Skeletal muscle tissue (tissue), 3 donors: ENCODE measurements at regions not wholly inside any gene's neighbourhood (a gene's known extent, or its start where the extent isn't known, plus 50 kb on each side); places are given as distances from the start of the nearest gene placed in this dataset.

Experiments
- H3K27ac ChIP-seq: one replicate; pipeline ENCODE4 v1.7.0; 2013; ENCODE audit warnings: mild to moderate bottlenecking, low read depth, low read length, inconsistent platforms
- H3K27me3 ChIP-seq, 3 donors: one replicate each; pipeline ENCODE4 v1.7.0; 2013; ENCODE audit warnings: low read length in 3 of 3; ENCODE audit not compliant: control insufficient read depth in 3 of 3, insufficient read depth in 3 of 3
- H3K36me3 ChIP-seq, 3 donors: one replicate each; pipeline ENCODE4 v1.7.0; 2013; ENCODE audit warnings: low read length in 3 of 3; ENCODE audit not compliant: control insufficient read depth in 3 of 3, insufficient read depth in 3 of 3
- H3K4me1 ChIP-seq, 3 donors: one replicate each; pipeline ENCODE4 v1.7.0; 2013; ENCODE audit warnings: low read length in 3 of 3, mild to moderate bottlenecking in 3 of 3; ENCODE audit not compliant: control insufficient read depth in 3 of 3, insufficient read depth in 3 of 3
- H3K4me3 ChIP-seq, 3 donors: one replicate each; pipeline ENCODE4 v1.7.0; 2013; ENCODE audit warnings: low read length in 3 of 3
- H3K9ac ChIP-seq, 3 donors: one replicate each; pipeline ENCODE4 v1.7.0; 2013; ENCODE audit warnings: low read length in 3 of 3, mild to moderate bottlenecking in 3 of 3, moderate library complexity in 2 of 3, low read depth in 1 of 3
- H3K9me3 ChIP-seq, 3 donors: one replicate each; pipeline ENCODE4 v1.7.0; 2013; ENCODE audit warnings: low read length in 3 of 3; ENCODE audit not compliant: control insufficient read depth in 3 of 3
- donor health status: Osteomylitis.

DNA sequence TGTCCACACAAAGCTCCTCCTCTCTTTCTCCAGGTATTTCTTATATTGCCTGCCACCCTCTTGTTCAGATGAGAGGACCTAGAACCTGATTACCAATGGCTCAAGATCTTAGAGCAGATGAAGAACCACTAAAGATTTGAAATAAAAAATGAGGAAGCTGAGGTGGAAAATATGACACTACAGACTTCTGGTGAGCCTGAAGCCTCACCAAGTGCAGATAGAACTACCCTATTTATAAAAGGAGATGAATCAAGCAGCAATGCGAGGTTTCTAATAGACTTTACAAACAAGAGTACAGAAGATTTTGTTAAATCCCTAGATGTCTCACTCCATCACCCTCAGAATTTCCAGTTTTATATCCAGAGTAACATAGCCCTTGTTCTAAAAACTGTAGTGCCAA is 345.8 kb downstream of the TBC1D4 start:
- H3K4me3 ChIP-seq: no peak overlapping the region
- no peak overlapping the region for H3K27ac ChIP-seq
- no peaks in the 10 kb centered on the region for H3K4me1 ChIP-seq
- H3K9ac ChIP-seq: no peak overlapping the region
- H3K36me3 ChIP-seq: no peaks in the 10 kb centered on the region
- no peaks in the 10 kb centered on the region for H3K27me3 ChIP-seq
- peaks cover 0 to 4% (median 3%) of the 10 kb centered on the region in 3 donors for H3K9me3 ChIP-seq

- Histone ChIP-seq H3K36me3 (no peaks in the 10 kb centered on the region), H3K4me1 (no peaks in the 10 kb centered on the region), H3K4me3 (no peak overlapping the region), H3K9ac (no peak overlapping the region), H3K27me3 (no peaks in the 10 kb centered on the region), H3K27ac (no peak overlapping the region), H3K9me3 (peaks cover 0 to 4% (median 3%) of the 10 kb centered on the region in 3 donors)
Measured at GRCh38 chr13:75135325-75135825, 346.6 kb downstream of the TBC1D4 start.

DNA sequence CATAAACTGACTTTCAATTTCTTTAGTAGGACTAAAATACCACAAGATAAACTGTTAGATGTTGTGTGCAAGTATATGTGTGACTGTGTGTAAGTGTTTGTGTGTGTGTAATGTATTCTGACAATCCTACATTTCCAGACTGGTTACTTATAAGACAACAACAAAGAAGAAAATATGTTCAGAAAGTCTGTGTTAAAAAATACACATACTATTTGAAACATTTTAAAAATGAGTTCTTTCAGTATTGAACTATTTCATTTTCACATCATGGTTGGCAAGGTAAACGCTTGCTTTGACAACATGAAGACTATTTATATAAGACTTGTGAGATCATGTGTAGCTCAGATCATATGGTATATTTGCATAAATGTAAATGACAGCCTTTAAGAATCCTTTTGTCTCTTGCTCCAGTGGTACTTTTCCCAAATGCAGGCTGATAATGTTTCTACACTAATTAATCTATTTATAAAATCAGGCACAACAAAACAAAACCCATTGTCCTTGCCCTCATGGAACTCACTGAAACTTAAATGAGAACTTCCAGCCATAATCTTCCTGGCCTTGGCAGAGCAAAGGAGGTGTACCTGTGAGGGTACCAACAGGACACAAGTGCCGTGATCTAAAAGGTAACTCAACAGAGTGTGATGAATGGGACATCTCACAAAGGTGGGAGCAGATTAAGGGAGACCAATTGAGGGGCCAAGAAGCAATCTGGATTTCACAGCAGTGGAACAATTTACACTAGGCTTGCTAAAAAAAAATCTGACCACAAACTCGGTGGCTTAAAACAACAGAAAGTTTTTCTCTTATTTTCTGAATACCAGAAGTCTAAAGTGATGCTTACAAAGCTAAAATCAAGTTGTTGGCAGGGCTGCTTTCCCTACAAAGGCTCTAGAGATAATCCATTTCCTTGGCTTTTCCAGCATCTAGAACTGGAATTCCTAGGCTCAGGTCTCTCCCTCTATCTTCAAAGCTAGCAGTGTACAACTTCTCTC is 349.0 kb downstream of the TBC1D4 start:
- no peak overlapping the region for H3K27ac ChIP-seq
- H3K9me3 ChIP-seq: no peaks in the 10 kb centered on the region
- H3K9ac ChIP-seq: no peak overlapping the region
- no peak overlapping the region for H3K4me3 ChIP-seq
- no peaks in the 10 kb centered on the region for H3K4me1 ChIP-seq
- H3K27me3 ChIP-seq: no peaks in the 10 kb centered on the region
- H3K36me3 ChIP-seq: no peaks in the 10 kb centered on the region

DNA sequence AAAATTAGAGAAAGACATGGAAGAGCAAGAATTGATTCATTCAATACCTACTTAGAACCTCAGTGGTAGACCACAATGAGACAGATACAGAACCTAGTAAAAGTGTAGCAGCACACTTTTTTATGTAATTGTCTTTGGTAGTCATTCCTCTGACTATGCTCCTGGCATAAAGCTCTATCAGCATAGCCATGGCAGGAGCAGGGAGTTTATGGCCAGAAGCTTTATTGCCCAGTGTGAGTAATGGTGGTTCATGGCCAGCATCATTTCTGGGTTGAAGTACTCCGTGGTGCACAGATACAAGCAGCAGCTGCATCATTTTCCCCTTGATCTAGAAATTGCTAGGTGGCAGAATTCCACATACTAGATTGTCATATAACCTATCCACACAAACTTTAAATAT is 352.6 kb downstream of the TBC1D4 start:
- Histone ChIP-seq H3K36me3 (no peaks in the 10 kb centered on the region), H3K9ac (no peak overlapping the region), H3K27ac (no peak overlapping the region), H3K4me3 (no peak overlapping the region), H3K4me1 (no peaks in the 10 kb centered on the region), H3K9me3 (no peaks in the 10 kb centered on the region), H3K27me3 (no peaks in the 10 kb centered on the region)

- H3K27me3 ChIP-seq: no peaks in the 10 kb centered on the region
- no peaks in the 10 kb centered on the region for H3K9me3 ChIP-seq
- no peaks in the 10 kb centered on the region for H3K4me1 ChIP-seq
- no peak overlapping the region for H3K9ac ChIP-seq
- H3K4me3 ChIP-seq: no peak overlapping the region
- no peak overlapping the region for H3K27ac ChIP-seq
- no peaks in the 10 kb centered on the region for H3K36me3 ChIP-seq
Measured at GRCh38 chr13:75124415-75124814, 357.6 kb downstream of the TBC1D4 start.

GRCh38 chr13:75123428-75123827 is 358.5 kb downstream of the TBC1D4 start:
- Histone ChIP-seq H3K4me1 (no peaks in the 10 kb centered on the region), H3K9me3 (no peaks in the 10 kb centered on the region), H3K36me3 (no peaks in the 10 kb centered on the region), H3K9ac (no peak overlapping the region), H3K27me3 (no peaks in the 10 kb centered on the region), H3K4me3 (no peak overlapping the region), H3K27ac (no peak overlapping the region)

DNA sequence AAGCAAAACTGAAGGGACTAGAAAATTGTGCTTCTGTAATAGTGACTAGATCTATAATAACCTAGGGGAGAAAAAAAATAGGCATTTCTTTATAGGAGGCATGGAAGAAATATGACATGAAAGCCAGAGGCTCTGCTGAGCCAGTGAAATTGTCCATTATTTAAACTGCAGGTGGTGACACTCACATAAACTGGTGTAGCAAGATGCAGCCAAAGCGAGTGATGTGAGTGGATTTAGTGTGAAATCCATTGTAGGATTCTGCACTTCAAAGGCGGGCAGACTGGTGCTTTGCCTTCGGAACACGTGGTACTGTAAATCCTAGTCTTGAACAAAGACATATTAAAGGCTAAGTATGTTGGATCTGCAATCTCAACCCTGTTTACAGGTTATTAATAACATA is 361.9 kb downstream of the TBC1D4 start:
- no peaks in the 10 kb centered on the region for H3K36me3 ChIP-seq
- H3K27me3 ChIP-seq: no peaks in the 10 kb centered on the region
- no peaks in the 10 kb centered on the region for H3K9me3 ChIP-seq
- no peak overlapping the region for H3K9ac ChIP-seq
- no peak overlapping the region for H3K27ac ChIP-seq
- no peaks in the 10 kb centered on the region for H3K4me1 ChIP-seq
- H3K4me3 ChIP-seq: no peak overlapping the region

- Histone ChIP-seq H3K27ac (no peak overlapping the region), H3K4me3 (no peak overlapping the region)
Measured at GRCh38 chr13:75115171-75115570, 366.8 kb downstream of the TBC1D4 start.

GRCh38 chr13:75103976-75104375 is 378.0 kb downstream of the TBC1D4 start:
- Histone ChIP-seq H3K9ac (no peak overlapping the region), H3K4me1 (no peaks in the 10 kb centered on the region), H3K4me3 (no peak overlapping the region), H3K27me3 (no peaks in the 10 kb centered on the region), H3K36me3 (no peaks in the 10 kb centered on the region), H3K9me3 (peaks cover 0 to 6% (median 0%) of the 10 kb centered on the region in 3 donors), H3K27ac (no peak overlapping the region)

More at GRCh38 chr13:75115171-75115570, 366.8 kb downstream of the TBC1D4 start:
- Histone ChIP-seq H3K9ac (no peak overlapping the region), H3K27me3 (no peaks in the 10 kb centered on the region), H3K36me3 (no peaks in the 10 kb centered on the region), H3K4me1 (no peaks in the 10 kb centered on the region), H3K9me3 (no peaks in the 10 kb centered on the region)

- H3K9me3 ChIP-seq: peaks cover 0 to 6% (median 0%) of the 10 kb centered on the region in 3 donors
- no peaks in the 10 kb centered on the region for H3K36me3 ChIP-seq
- H3K27ac ChIP-seq: no peak overlapping the region
- no peaks in the 10 kb centered on the region for H3K27me3 ChIP-seq
- H3K4me3 ChIP-seq: no peak overlapping the region
- no peaks in the 10 kb centered on the region for H3K4me1 ChIP-seq
- H3K9ac ChIP-seq: no peak overlapping the region
Measured at GRCh38 chr13:75102001-75102716, 379.8 kb downstream of the TBC1D4 start.
